HepG2 (cell line): ENCODE measurements at regions not wholly inside any gene's neighbourhood (a gene's known extent, or its start where the extent isn't known, plus 50 kb on each side); places are given as distances from the start of the nearest gene placed in this dataset.

ENCODE experiments used
- MTF2 ChIP-seq: sonication (generic); formaldehyde crosslinking; IDR thresholded peaks from 2 replicates; pipeline ENCODE4 v1.5.0; 2020; ENCODE audit warnings: missing genetic modification reagents, borderline replicate concordance
- PRDM10 ChIP-seq: sonication (generic); formaldehyde crosslinking; IDR thresholded peaks from 2 replicates; pipeline ENCODE4 v1.4.0; 2020; ENCODE audit warnings: low read depth, missing genetic modification reagents
- XBP1 ChIP-seq: sonication (generic); formaldehyde crosslinking; IDR thresholded peaks from 2 replicates; pipeline ENCODE4 v1.5.0; 2020; ENCODE audit warnings: missing genetic modification reagents
- TF ChIP-seq, protein P1 (sequence below): sonication (generic); formaldehyde crosslinking; IDR thresholded peaks from 2 replicates; pipeline ENCODE4 v1.4.0; 2020; ENCODE audit warnings: mild to moderate bottlenecking, missing genetic modification reagents

- TF ChIP-seq, protein P1, sequence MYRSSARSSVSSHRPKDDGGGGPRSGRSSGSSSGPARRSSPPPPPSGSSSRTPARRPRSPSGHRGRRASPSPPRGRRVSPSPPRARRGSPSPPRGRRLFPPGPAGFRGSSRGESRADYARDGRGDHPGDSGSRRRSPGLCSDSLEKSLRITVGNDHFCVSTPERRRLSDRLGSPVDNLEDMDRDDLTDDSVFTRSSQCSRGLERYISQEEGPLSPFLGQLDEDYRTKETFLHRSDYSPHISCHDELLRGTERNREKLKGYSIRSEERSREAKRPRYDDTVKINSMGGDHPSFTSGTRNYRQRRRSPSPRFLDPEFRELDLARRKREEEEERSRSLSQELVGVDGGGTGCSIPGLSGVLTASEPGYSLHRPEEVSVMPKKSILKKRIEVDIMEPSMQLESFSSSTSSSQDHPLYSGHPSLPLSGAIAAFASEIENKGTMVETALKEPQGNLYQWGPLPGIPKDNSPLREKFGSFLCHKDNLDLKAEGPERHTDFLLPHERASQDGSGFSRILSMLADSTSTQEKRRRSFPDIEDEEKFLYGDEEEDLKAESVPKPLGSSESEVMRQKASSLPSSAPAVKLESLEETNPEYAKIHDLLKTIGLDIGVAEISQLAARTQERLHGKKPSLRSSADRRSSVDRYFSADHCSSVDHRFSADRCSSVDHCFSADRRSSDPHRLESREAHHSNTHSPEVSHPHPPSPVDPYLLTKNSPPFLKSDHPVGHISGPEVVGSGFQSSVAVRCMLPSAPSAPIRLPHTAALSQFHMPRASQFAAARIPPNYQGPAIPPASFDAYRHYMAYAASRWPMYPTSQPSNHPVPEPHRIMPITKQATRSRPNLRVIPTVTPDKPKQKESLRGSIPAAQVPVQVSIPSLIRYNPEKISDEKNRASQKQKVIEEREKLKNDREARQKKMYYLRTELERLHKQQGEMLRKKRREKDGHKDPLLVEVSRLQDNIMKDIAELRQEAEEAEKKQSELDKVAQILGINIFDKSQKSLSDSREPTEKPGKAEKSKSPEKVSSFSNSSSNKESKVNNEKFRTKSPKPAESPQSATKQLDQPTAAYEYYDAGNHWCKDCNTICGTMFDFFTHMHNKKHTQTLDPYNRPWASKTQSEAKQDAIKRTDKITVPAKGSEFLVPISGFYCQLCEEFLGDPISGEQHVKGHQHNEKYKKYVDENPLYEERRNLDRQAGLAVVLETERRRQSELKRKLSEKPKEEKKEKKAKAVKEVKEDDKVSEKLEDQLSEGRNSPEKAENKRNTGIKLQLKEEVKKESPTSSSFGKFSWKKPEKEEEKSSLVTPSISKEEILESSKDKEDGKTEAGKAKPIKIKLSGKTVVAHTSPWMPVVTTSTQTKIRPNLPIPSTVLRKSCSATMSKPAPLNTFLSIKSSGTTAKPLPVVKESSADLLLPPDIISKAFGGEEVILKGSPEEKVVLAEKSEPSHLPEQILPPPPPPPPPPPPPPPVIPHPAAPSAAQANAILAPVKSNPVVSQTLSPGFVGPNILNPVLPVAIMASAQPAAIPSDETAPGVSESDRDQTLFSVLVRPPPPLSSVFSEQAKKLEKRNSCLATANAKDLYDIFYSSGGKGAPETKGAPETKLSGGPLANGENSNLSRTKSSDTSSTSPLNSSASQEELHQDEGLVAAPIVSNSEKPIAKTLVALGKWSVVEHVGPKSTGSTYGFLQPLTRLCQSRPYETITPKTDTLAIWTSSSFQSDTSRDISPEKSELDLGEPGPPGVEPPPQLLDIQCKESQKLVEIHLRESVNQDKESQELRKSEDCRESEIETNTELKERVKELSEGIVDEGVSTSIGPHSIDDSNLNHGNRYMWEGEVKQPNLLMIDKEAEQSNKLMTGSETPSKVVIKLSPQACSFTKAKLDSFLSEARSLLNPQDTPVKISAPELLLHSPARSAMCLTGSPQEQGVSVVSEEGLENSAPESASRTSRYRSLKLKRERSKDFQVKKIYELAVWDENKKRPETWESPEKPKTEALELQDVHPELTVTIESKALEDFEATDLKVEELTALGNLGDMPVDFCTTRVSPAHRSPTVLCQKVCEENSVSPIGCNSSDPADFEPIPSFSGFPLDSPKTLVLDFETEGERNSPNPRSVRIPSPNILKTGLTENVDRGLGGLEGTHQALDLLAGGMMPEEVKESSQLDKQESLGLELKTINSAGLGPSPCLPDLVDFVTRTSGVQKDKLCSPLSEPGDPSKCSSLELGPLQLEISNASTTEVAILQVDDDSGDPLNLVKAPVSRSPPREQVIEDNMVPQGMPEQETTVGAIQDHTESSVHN (CRISPR knock-in tag) = no peak
- TF ChIP-seq PRDM10 (CRISPR knock-in tag) (no peak), XBP1 (no peak), MTF2 (CRISPR knock-in tag) (no peak)
These were observed 373.3 kb downstream of the CHSY3 start (continued) for GRCh38 chr5:130277522-130277921.
